ENCODE measurements at regions not wholly inside any gene's neighbourhood (a gene's known extent, or its start where the extent isn't known, plus 50 kb on each side); places are given as distances from the start of the nearest gene placed in this dataset.
"Not testable (repeated sequence)": the region's sequence is repeated elsewhere in the genome, so short reads cannot be mapped to it uniquely, and the experiment has no call there.

GRCh38 chr12:86948851-86949250, 692.7 kb upstream of the MGAT4C start:
- TF ChIP-seq EZH2 (IDR thresholded peaks at IDR 0.05; ENCODE audit: insufficient read depth, low read length), result no peak
- TF ChIP-seq, protein P1, sequence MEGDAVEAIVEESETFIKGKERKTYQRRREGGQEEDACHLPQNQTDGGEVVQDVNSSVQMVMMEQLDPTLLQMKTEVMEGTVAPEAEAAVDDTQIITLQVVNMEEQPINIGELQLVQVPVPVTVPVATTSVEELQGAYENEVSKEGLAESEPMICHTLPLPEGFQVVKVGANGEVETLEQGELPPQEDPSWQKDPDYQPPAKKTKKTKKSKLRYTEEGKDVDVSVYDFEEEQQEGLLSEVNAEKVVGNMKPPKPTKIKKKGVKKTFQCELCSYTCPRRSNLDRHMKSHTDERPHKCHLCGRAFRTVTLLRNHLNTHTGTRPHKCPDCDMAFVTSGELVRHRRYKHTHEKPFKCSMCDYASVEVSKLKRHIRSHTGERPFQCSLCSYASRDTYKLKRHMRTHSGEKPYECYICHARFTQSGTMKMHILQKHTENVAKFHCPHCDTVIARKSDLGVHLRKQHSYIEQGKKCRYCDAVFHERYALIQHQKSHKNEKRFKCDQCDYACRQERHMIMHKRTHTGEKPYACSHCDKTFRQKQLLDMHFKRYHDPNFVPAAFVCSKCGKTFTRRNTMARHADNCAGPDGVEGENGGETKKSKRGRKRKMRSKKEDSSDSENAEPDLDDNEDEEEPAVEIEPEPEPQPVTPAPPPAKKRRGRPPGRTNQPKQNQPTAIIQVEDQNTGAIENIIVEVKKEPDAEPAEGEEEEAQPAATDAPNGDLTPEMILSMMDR (IDR thresholded peaks at IDR 0.05; ENCODE audit: insufficient read depth, low read depth, low read length), result no peak
- Histone ChIP-seq H3K4me3 (ENCODE audit: insufficient read depth, low read depth, low read length) (no peak overlapping the region), H3K36me3 (ENCODE audit: insufficient read depth, low read length) (no peaks in the 10 kb centered on the region), H3K27me3 (ENCODE audit: insufficient read depth, low read length) (no peaks in the 10 kb centered on the region), H4K20me1 (ENCODE audit: insufficient read depth, low read length) (no peaks in the 10 kb centered on the region), H3K27ac (ENCODE audit: low read depth, low read length) (no peak overlapping the region), H3K9ac (ENCODE audit: low read length) (no peak overlapping the region), H3K9me3 (ENCODE audit: insufficient read depth, low read depth, low read length) (no peaks in the 10 kb centered on the region), H3K79me2 (ENCODE audit: insufficient read depth, low read length) (no peaks in the 10 kb centered on the region), H3K4me1 (ENCODE audit: insufficient read depth, low read length) (no peaks in the 10 kb centered on the region), H2AFZ (ENCODE audit: low read depth, low read length) (no peak overlapping the region), H3K4me2 (ENCODE audit: low read length) (no peak overlapping the region)
- Mint-ChIP-seq H3K4me1 (ENCODE audit: low read depth, unreplicated experiment) (no peaks in the 10 kb centered on the region), H3K27me3 (ENCODE audit: low read depth, unreplicated experiment) (no peaks in the 10 kb centered on the region), H3K27ac (ENCODE audit: unreplicated experiment) (no peak overlapping the region), H3K36me3 (ENCODE audit: low read depth, unreplicated experiment) (no peaks in the 10 kb centered on the region), H3K4me3 (ENCODE audit: unreplicated experiment) (no peak overlapping the region), H3K9me3 (ENCODE audit: unreplicated experiment) (no peaks in the 10 kb centered on the region)
- no peak for FAIRE-seq
- no peak for DNase-seq (ENCODE audit: low read depth)

DNA sequence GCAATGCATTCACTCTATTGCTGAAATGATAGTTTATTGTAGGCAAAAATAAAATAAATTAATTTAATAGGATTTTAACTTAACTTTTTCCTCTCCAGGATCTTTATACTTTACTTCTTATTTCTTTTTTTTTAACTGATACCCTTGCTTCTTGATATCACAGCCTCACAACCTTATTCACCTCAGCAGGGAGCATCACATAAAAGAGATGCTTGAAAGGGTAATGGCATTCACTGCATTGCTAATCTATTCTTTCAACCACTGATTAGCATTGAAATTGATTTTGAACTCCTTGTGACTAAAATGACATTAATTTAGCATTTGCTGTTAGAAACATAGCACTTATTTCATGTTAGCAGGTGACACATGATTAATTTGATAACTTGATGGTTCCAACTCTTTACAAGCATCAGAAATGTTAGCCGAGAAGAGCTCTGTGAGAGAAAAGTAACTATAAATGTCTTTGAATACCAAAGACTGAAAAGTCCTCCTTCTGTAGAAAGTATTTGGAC, 689.5 kb upstream of the MGAT4C start:
- Mint-ChIP-seq H3K27ac (ENCODE audit: unreplicated experiment) (no peak overlapping the region), H3K4me1 (ENCODE audit: low read depth, unreplicated experiment) (no peaks in the 10 kb centered on the region)

GRCh38 chr12:86944197-86944819, 688.1 kb upstream of the MGAT4C start:
- not testable (repeated sequence) for H3K27me3 ChIP-seq (ENCODE audit: insufficient read depth, low read length); H3K9me3 ChIP-seq (ENCODE audit: insufficient read depth, low read depth, low read length); H3K36me3 ChIP-seq (ENCODE audit: insufficient read depth, low read length); H3K9ac ChIP-seq (ENCODE audit: low read length); FAIRE-seq; H3K27ac ChIP-seq (ENCODE audit: low read depth, low read length); H3K4me1 Mint-ChIP-seq (ENCODE audit: low read depth, unreplicated experiment); H3K36me3 Mint-ChIP-seq (ENCODE audit: low read depth, unreplicated experiment); H4K20me1 ChIP-seq (ENCODE audit: insufficient read depth, low read length); H3K4me1 ChIP-seq (ENCODE audit: insufficient read depth, low read length); H3K4me3 Mint-ChIP-seq (ENCODE audit: unreplicated experiment); H3K27me3 Mint-ChIP-seq (ENCODE audit: low read depth, unreplicated experiment); H2AFZ ChIP-seq (ENCODE audit: low read depth, low read length); H3K9me3 Mint-ChIP-seq (ENCODE audit: unreplicated experiment); DNase-seq (ENCODE audit: low read depth); H3K4me3 ChIP-seq (ENCODE audit: insufficient read depth, low read depth, low read length); H3K27ac Mint-ChIP-seq (ENCODE audit: unreplicated experiment); H3K4me2 ChIP-seq (ENCODE audit: low read length); H3K79me2 ChIP-seq (ENCODE audit: insufficient read depth, low read length)

More for the DNA sequence above, 689.5 kb upstream of the MGAT4C start:
- DNase-seq (ENCODE audit: low read depth) (no peak), FAIRE-seq (no peak)
- Mint-ChIP-seq H3K27me3 (ENCODE audit: low read depth, unreplicated experiment) (no peaks in the 10 kb centered on the region), H3K4me3 (ENCODE audit: unreplicated experiment) (no peak overlapping the region), H3K9me3 (ENCODE audit: unreplicated experiment) (peaks cover 3% of the 10 kb centered on the region), H3K36me3 (ENCODE audit: low read depth, unreplicated experiment) (no peaks in the 10 kb centered on the region)
- no peak overlapping the region for H3K9ac ChIP-seq (ENCODE audit: low read length)
- no peaks in the 10 kb centered on the region for H3K9me3 ChIP-seq (ENCODE audit: insufficient read depth, low read depth, low read length)
- H3K36me3 ChIP-seq (ENCODE audit: insufficient read depth, low read length), result no peaks in the 10 kb centered on the region
- no peaks in the 10 kb centered on the region for H3K27me3 ChIP-seq (ENCODE audit: insufficient read depth, low read length)
- no peak overlapping the region for H3K27ac ChIP-seq (ENCODE audit: low read depth, low read length)
- TF ChIP-seq, protein P1 (IDR thresholded peaks at IDR 0.05; ENCODE audit: insufficient read depth, low read depth, low read length), result no peak
- no peak for TF ChIP-seq EZH2 (IDR thresholded peaks at IDR 0.05; ENCODE audit: insufficient read depth, low read length)
- no peak overlapping the region for H3K4me2 ChIP-seq (ENCODE audit: low read length)
- H3K4me1 ChIP-seq (ENCODE audit: insufficient read depth, low read length), result no peaks in the 10 kb centered on the region
- H4K20me1 ChIP-seq (ENCODE audit: insufficient read depth, low read length), result no peaks in the 10 kb centered on the region
- H3K4me3 ChIP-seq (ENCODE audit: insufficient read depth, low read depth, low read length), result no peak overlapping the region
- H2AFZ ChIP-seq (ENCODE audit: low read depth, low read length), result no peak overlapping the region
- H3K79me2 ChIP-seq (ENCODE audit: insufficient read depth, low read length), result no peaks in the 10 kb centered on the region

Measured in astrocyte (in vitro differentiated cells and primary cell).